ENCODE measurements at regions not wholly inside any gene's neighbourhood (a gene's known extent, or its start where the extent isn't known, plus 50 kb on each side); places are given as distances from the start of the nearest gene placed in this dataset.

DNA sequence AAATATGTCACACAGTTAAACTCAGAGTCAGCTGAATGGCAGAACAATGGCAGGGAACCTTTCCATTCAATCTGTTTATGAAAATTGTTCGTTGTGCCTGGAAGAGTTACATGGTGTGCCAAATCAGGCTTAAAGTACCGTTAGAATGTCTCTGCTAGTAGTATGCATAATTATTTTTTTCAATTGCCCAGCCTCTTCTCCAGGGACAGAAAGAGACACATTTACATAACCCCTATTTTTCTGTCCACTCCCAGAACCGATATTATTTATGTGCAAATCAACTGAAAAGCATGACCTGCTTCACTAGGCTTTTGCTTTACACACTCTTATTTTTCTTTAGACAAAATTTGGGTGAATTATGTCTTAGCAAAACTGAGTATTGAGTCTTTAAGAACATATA, 459.1 kb downstream of the EFNA5 start:
- no peak for ATAC-seq
- H3K27me3 ChIP-seq (ENCODE audit: control insufficient read depth, insufficient read depth, low read length) = peaks cover 8% of the 10 kb centered on the region
- Mint-ChIP-seq H3K27ac (no peak overlapping the region), H3K27me3 (ENCODE audit: low read depth in 2 of 2) (peaks cover 15 to 53% of the 10 kb centered on the region in 2 donors), H3K4me3 (no peak overlapping the region), H3K9me3 (no peaks in the 10 kb centered on the region), H3K4me1 (no peaks in the 10 kb centered on the region), H3K36me3 (peaks cover 8% of the 10 kb centered on the region)
- H3K36me3 ChIP-seq (ENCODE audit: control insufficient read depth, insufficient read depth, low read length) = no peaks in the 10 kb centered on the region
- no peak overlapping the region for H3K27ac ChIP-seq (ENCODE audit: low read length)
- no peak overlapping the region for H3K4me3 ChIP-seq (ENCODE audit: low read length)
- intact Hi-C loops (cut with micrococcal nuclease) = no loop called here
- TF ChIP-seq, protein P1, sequence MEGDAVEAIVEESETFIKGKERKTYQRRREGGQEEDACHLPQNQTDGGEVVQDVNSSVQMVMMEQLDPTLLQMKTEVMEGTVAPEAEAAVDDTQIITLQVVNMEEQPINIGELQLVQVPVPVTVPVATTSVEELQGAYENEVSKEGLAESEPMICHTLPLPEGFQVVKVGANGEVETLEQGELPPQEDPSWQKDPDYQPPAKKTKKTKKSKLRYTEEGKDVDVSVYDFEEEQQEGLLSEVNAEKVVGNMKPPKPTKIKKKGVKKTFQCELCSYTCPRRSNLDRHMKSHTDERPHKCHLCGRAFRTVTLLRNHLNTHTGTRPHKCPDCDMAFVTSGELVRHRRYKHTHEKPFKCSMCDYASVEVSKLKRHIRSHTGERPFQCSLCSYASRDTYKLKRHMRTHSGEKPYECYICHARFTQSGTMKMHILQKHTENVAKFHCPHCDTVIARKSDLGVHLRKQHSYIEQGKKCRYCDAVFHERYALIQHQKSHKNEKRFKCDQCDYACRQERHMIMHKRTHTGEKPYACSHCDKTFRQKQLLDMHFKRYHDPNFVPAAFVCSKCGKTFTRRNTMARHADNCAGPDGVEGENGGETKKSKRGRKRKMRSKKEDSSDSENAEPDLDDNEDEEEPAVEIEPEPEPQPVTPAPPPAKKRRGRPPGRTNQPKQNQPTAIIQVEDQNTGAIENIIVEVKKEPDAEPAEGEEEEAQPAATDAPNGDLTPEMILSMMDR (IDR thresholded peaks at IDR 0.05) = no peak
- WGBS (ENCODE audit: insufficient coverage) = 89% methylated on average over 3 of the region's 3 CpGs
- no peak for DNase-seq
- no peaks in the 10 kb centered on the region for H3K9me3 ChIP-seq (ENCODE audit: control insufficient read depth, insufficient read depth, low read length)
- no peaks in the 10 kb centered on the region for H3K4me1 ChIP-seq (ENCODE audit: control insufficient read depth, insufficient read depth, low read length)

DNA sequence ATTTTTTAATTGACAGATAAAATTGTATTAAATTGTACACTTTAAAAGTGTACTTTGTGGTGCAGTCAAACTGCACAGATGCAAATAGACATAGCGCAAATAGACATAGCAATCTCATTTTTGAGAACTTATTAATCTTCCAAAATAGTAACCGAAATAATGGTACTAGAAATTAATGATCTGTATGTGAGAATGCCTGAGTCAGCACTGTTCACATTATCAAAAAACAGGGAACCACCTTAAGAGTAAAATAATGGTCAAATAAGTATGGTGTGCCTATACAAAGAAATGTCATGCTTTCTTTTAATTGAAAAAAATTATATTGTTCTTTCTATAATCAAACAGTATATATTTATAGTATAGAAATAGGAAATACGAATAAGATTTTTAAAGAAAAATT, 461.9 kb downstream of the EFNA5 start:
- no peak overlapping the region for H3K27ac ChIP-seq (ENCODE audit: low read length)
- no peaks in the 10 kb centered on the region for H3K4me1 Mint-ChIP-seq
- peaks cover 9% of the 10 kb centered on the region for H3K27me3 ChIP-seq (ENCODE audit: control insufficient read depth, insufficient read depth, low read length)
- ATAC-seq (no peak), DNase-seq (no peak)
- TF ChIP-seq, protein P1 (IDR thresholded peaks at IDR 0.05) = no peak
- H3K4me3 ChIP-seq (ENCODE audit: low read length) = no peak overlapping the region
- peaks cover 6% of the 10 kb centered on the region for H3K36me3 Mint-ChIP-seq
- no peaks in the 10 kb centered on the region for H3K4me1 ChIP-seq (ENCODE audit: control insufficient read depth, insufficient read depth, low read length)
- intact Hi-C loops (cut with micrococcal nuclease) = no loop called here
- no peaks in the 10 kb centered on the region for H3K9me3 Mint-ChIP-seq
- no peak overlapping the region for H3K27ac Mint-ChIP-seq
- H3K36me3 ChIP-seq (ENCODE audit: control insufficient read depth, insufficient read depth, low read length) = no peaks in the 10 kb centered on the region
- H3K27me3 Mint-ChIP-seq (ENCODE audit: low read depth in 2 of 2) = peaks cover 27 to 63% of the 10 kb centered on the region in 2 donors
- WGBS (ENCODE audit: insufficient coverage) = no CpG with 5 or more reads among the region's 3 CpGs
- H3K9me3 ChIP-seq (ENCODE audit: control insufficient read depth, insufficient read depth, low read length) = no peaks in the 10 kb centered on the region
- H3K4me3 Mint-ChIP-seq = no peak overlapping the region

DNA sequence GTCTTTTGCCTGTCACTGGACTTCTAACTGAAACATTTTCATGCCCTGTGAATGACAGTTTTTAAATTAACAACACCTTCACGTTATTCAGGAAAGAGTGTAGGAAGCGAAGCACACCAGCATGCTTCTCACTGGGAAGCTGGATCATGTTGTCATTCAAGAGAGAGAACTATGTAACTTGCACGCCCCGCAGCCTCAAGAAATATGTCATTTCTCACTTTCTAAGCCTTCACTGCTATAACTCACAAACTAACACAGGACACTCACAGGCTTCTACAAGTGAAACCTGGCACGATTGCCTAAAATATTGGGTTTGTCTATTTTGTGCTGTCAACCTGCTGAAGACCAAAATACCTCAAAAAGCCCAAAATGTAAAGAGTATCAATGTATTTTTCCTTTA, 466.3 kb downstream of the EFNA5 start:
- peaks cover 6% of the 10 kb centered on the region for H3K27me3 ChIP-seq (ENCODE audit: control insufficient read depth, insufficient read depth, low read length)
- no peaks in the 10 kb centered on the region for H3K36me3 ChIP-seq (ENCODE audit: control insufficient read depth, insufficient read depth, low read length)
- H3K27me3 Mint-ChIP-seq (ENCODE audit: low read depth in 2 of 2) = peaks cover 18 to 49% of the 10 kb centered on the region in 2 donors
- 86% methylated on average over 5 of the region's 5 CpGs for WGBS (ENCODE audit: insufficient coverage)
- no peak overlapping the region for H3K4me3 ChIP-seq (ENCODE audit: low read length)
- no peak overlapping the region for H3K27ac ChIP-seq (ENCODE audit: low read length)
- H3K4me1 Mint-ChIP-seq = no peaks in the 10 kb centered on the region
- intact Hi-C loops (cut with micrococcal nuclease) = no loop called here
- no peaks in the 10 kb centered on the region for H3K4me1 ChIP-seq (ENCODE audit: control insufficient read depth, insufficient read depth, low read length)
- peaks cover 6% of the 10 kb centered on the region for H3K36me3 Mint-ChIP-seq
- DNase-seq (no peak), ATAC-seq (no peak)
- H3K4me3 Mint-ChIP-seq = no peak overlapping the region
- TF ChIP-seq, protein P1 (IDR thresholded peaks at IDR 0.05) = no peak
- H3K27ac Mint-ChIP-seq = no peak overlapping the region
- no peaks in the 10 kb centered on the region for H3K9me3 Mint-ChIP-seq
- H3K9me3 ChIP-seq (ENCODE audit: control insufficient read depth, insufficient read depth, low read length) = no peaks in the 10 kb centered on the region

DNA sequence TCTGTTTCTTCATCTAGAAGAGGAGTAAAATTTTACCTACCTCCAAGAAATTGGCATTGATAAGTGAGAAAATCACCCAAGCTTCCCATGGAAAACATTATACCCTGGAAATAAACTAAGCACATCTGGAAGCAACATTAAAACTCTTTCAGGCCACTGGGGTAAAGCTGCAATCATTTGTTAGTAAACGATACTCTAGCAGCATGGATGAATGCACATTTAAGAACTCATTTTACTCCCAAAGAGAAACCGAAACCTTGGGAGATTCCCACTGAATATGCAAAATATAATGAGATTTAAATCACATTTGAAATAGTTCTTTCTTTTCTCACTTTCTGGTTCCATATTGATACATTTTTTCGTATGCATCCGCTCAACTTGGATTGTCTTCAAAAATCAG, 467.5 kb downstream of the EFNA5 start:
- Mint-ChIP-seq H3K9me3 (no peaks in the 10 kb centered on the region), H3K36me3 (peaks cover 6% of the 10 kb centered on the region), H3K27ac (no peak overlapping the region), H3K27me3 (ENCODE audit: low read depth in 2 of 2) (peaks cover 18 to 43% of the 10 kb centered on the region in 2 donors), H3K4me1 (no peaks in the 10 kb centered on the region), H3K4me3 (no peak overlapping the region)
- Histone ChIP-seq H3K27me3 (ENCODE audit: control insufficient read depth, insufficient read depth, low read length) (peaks cover 6% of the 10 kb centered on the region), H3K4me1 (ENCODE audit: control insufficient read depth, insufficient read depth, low read length) (no peaks in the 10 kb centered on the region), H3K36me3 (ENCODE audit: control insufficient read depth, insufficient read depth, low read length) (no peaks in the 10 kb centered on the region), H3K9me3 (ENCODE audit: control insufficient read depth, insufficient read depth, low read length) (no peaks in the 10 kb centered on the region), H3K27ac (ENCODE audit: low read length) (no peak overlapping the region), H3K4me3 (ENCODE audit: low read length) (no peak overlapping the region)
- TF ChIP-seq, protein P1 (IDR thresholded peaks at IDR 0.05) = no peak
- ATAC-seq = no peak
- no CpG with 5 or more reads among the region's 4 CpGs for WGBS (ENCODE audit: insufficient coverage)
- no peak for DNase-seq
- intact Hi-C loops (cut with micrococcal nuclease) = no loop called here

Measured in natural killer cell (primary cell).